Type B pancreatic cell (in vitro differentiated cells): ENCODE measurements at regions not wholly inside any gene's neighbourhood (a gene's known extent, or its start where the extent isn't known, plus 50 kb on each side); places are given as distances from the start of the nearest gene placed in this dataset.

ENCODE experiments used
- DNase-seq: peaks from one replicate; pipeline ENCODE4 v3.0.0; 2021; ENCODE audit warnings: mixed read lengths; ENCODE audit not compliant: unreplicated experiment; ENCODE audit errors: extremely low spot score
- H3K27ac Mint-ChIP-seq: 2 replicates; pipeline ENCODE4 v1.8.0; 2021; ENCODE audit warnings: mild to moderate bottlenecking, mixed read lengths
- H3K27me3 Mint-ChIP-seq: 2 replicates; pipeline ENCODE4 v1.8.0; 2021; ENCODE audit warnings: mixed read lengths
- H3K36me3 Mint-ChIP-seq: 2 replicates; pipeline ENCODE4 v1.8.0; 2021; ENCODE audit warnings: mixed read lengths
- H3K4me1 Mint-ChIP-seq: one replicate; pipeline ENCODE4 v1.8.0; 2021; ENCODE audit warnings: mixed read lengths; ENCODE audit not compliant: unreplicated experiment
- H3K4me3 Mint-ChIP-seq: 2 replicates; pipeline ENCODE4 v1.8.0; 2021; ENCODE audit warnings: mild to moderate bottlenecking, mixed read lengths
- H3K9me3 Mint-ChIP-seq: 2 replicates; pipeline ENCODE4 v1.8.0; 2021; ENCODE audit warnings: mixed read lengths
- TF ChIP-seq, protein P1 (sequence below): fragments of 200-600 bp; sonication (generic); conservative IDR thresholded peaks from 2 replicates; pipeline ENCODE4 v1.5.0; 2021; ENCODE audit warnings: antibody characterized with exemption, mild to moderate bottlenecking

DNA sequence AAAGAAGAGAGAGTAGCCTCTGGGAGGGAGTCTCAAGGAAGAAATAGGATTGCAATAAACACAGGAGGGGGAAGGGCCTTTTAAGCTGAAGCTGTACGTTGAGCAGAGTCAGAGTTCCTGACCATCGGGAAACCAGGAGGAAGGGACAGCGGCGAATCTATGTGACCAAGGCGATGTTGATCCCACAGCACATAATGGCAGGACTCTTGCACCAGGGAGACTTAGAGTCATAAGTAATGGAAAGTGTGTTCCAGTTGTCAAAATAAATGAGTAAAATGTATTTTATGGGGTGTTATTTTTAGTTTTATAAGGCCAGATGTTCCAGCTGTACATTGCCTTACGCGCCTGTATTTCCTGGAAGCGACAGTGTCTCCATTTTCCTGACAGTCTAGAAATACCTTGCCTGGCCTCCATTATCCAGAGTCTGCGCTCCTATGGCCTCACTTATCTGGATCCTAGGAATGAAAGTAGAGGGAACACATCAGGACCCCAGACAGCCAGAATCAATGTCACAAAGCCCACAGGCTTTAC lies 152.8 kb upstream of the COPS8 start:
- Mint-ChIP-seq H3K27ac (peak overlapping the region; percentile 14), H3K27me3 (peaks cover 14% of the 10 kb centered on the region), H3K36me3 (no peaks in the 10 kb centered on the region), H3K4me3 (peak overlapping the region; percentile 24), H3K9me3 (no peaks in the 10 kb centered on the region), H3K4me1 (peaks cover 10% of the 10 kb centered on the region)
- peak; percentile 6 for DNase-seq
- TF ChIP-seq, protein P1, sequence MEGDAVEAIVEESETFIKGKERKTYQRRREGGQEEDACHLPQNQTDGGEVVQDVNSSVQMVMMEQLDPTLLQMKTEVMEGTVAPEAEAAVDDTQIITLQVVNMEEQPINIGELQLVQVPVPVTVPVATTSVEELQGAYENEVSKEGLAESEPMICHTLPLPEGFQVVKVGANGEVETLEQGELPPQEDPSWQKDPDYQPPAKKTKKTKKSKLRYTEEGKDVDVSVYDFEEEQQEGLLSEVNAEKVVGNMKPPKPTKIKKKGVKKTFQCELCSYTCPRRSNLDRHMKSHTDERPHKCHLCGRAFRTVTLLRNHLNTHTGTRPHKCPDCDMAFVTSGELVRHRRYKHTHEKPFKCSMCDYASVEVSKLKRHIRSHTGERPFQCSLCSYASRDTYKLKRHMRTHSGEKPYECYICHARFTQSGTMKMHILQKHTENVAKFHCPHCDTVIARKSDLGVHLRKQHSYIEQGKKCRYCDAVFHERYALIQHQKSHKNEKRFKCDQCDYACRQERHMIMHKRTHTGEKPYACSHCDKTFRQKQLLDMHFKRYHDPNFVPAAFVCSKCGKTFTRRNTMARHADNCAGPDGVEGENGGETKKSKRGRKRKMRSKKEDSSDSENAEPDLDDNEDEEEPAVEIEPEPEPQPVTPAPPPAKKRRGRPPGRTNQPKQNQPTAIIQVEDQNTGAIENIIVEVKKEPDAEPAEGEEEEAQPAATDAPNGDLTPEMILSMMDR: no peak

GRCh38 chr2:236934166-236934565 lies 151.5 kb upstream of the COPS8 start:
- no peaks in the 10 kb centered on the region for H3K9me3 Mint-ChIP-seq
- no peak overlapping the region for H3K4me3 Mint-ChIP-seq
- TF ChIP-seq, protein P1: no peak
- H3K27me3 Mint-ChIP-seq: peaks cover 14% of the 10 kb centered on the region
- H3K36me3 Mint-ChIP-seq: no peaks in the 10 kb centered on the region
- H3K4me1 Mint-ChIP-seq: peaks cover 22% of the 10 kb centered on the region
- H3K27ac Mint-ChIP-seq: no peak overlapping the region
- DNase-seq: no peak

DNA sequence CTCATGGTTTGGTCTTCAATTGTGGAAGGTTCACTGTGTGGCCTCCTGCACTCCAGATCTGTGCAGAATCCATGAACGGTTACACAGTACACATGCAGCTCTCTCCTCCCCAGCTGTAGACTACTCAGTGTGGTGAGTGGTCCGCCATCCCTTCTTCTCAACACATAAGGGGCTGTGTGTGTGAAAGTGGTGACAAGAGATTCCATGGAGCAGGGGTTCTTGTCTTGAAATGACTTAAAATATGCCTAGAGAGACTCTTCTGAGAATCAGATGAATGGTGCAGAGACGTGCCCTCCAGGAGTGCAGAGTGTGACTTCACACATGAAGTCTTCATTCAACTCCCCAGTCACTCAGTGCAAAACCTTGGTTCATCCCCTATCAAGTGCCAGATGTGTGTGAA lies 151.0 kb upstream of the COPS8 start:
- Mint-ChIP-seq H3K4me1 (peaks cover 26% of the 10 kb centered on the region), H3K36me3 (no peaks in the 10 kb centered on the region), H3K27me3 (peaks cover 14% of the 10 kb centered on the region), H3K4me3 (no peak overlapping the region), H3K27ac (no peak overlapping the region), H3K9me3 (no peaks in the 10 kb centered on the region)
- DNase-seq: no peak
- TF ChIP-seq, protein P1: no peak

DNA sequence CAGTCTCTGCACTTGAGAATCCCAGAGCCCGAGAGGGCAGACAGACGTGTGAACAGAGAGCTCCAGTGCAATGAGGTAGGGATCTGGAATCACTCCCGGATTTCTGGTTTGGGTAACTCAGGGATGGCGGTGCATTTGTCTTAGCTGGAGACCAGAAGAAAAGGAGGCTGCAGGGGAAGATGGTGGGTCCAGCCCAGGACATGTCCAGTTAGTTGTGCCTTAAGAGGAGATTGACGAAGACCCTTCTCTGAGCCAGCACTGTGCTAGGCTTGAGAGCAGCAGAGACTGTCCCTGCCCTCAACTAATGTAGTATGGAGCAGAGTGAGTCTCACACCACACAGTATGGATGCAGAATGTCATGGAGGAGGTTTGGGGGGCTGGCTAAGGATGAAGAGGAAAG lies 150.6 kb upstream of the COPS8 start:
- no peaks in the 10 kb centered on the region for H3K36me3 Mint-ChIP-seq
- H3K4me1 Mint-ChIP-seq: peaks cover 31% of the 10 kb centered on the region
- DNase-seq: no peak
- H3K9me3 Mint-ChIP-seq: no peaks in the 10 kb centered on the region
- no peak overlapping the region for H3K4me3 Mint-ChIP-seq
- no peak overlapping the region for H3K27ac Mint-ChIP-seq
- TF ChIP-seq, protein P1: no peak
- peaks cover 14% of the 10 kb centered on the region for H3K27me3 Mint-ChIP-seq

DNA sequence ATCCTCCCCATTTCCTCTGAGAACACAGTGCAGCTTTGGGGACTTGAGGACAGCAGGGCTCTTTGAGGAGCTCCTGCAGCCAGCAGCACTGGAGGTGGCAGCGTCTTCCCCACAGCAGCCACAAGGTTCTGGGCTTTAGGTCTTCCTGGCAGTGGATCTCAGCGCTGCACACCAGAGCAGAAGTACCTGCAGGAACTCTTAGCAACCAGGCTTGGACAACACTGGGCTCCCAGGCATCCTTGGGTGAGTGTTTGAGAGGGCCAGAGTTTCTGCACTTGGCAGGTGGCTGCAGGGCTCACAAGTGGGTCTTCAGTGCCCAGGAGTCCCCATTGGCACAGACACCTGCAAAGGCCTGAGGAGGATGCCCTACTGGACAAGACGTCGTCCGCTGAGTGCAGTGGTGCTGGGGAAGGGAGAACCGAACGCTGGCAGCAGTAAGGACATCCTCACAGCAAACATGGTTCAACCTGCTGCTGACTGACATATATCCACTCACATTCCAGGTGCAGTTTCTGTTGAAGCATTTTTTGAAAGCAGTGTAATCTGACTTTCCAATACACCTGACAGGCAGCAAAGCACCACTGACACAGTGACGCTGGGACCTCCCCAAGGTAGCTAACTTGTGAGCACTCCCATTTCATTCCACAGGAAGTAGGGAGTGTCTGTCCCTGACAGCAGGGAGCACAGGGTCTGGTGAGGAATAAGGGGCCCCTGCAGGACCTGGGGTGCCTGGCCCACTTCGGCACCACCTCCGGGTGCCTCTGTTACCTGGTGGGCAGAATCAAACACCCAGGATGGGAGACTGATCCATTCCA lies 149.9 kb upstream of the COPS8 start:
- Mint-ChIP-seq H3K36me3 (no peaks in the 10 kb centered on the region), H3K9me3 (no peaks in the 10 kb centered on the region), H3K4me3 (no peak overlapping the region), H3K4me1 (peaks cover 36% of the 10 kb centered on the region), H3K27ac (no peak overlapping the region), H3K27me3 (peaks cover 14% of the 10 kb centered on the region)
- DNase-seq: no peak
- TF ChIP-seq, protein P1: no peak
